ENCODE measurements at regions not wholly inside any gene's neighbourhood (a gene's known extent, or its start where the extent isn't known, plus 50 kb on each side); places are given as distances from the start of the nearest gene placed in this dataset.

GRCh38 chr2:51454177-51454576 lies 422.2 kb upstream of the NRXN1 start:
- Histone ChIP-seq H3K27me3 (no peaks in the 10 kb centered on the region), H3K4me1 (no peaks in the 10 kb centered on the region), H3K9me3 (no peaks in the 10 kb centered on the region), H3K36me3 (no peaks in the 10 kb centered on the region), H3K4me3 (ENCODE audit: low read depth, low read length) (no peak overlapping the region)
- TF ChIP-seq, protein P1, sequence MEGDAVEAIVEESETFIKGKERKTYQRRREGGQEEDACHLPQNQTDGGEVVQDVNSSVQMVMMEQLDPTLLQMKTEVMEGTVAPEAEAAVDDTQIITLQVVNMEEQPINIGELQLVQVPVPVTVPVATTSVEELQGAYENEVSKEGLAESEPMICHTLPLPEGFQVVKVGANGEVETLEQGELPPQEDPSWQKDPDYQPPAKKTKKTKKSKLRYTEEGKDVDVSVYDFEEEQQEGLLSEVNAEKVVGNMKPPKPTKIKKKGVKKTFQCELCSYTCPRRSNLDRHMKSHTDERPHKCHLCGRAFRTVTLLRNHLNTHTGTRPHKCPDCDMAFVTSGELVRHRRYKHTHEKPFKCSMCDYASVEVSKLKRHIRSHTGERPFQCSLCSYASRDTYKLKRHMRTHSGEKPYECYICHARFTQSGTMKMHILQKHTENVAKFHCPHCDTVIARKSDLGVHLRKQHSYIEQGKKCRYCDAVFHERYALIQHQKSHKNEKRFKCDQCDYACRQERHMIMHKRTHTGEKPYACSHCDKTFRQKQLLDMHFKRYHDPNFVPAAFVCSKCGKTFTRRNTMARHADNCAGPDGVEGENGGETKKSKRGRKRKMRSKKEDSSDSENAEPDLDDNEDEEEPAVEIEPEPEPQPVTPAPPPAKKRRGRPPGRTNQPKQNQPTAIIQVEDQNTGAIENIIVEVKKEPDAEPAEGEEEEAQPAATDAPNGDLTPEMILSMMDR (IDR thresholded peaks at IDR 0.05; ENCODE audit: low read depth, low read length): no peak
- DNase-seq: no peak

- H3K4me1 ChIP-seq: no peaks in the 10 kb centered on the region
- TF ChIP-seq, protein P1 (IDR thresholded peaks at IDR 0.05; ENCODE audit: low read depth, low read length): no peak
- H3K27me3 ChIP-seq: no peaks in the 10 kb centered on the region
- no peaks in the 10 kb centered on the region for H3K36me3 ChIP-seq
- H3K4me3 ChIP-seq (ENCODE audit: low read depth, low read length): no peak overlapping the region
- DNase-seq: no peak
- no peaks in the 10 kb centered on the region for H3K9me3 ChIP-seq
These were observed 417.0 kb upstream of the NRXN1 start for GRCh38 chr2:51448911-51449310.

DNA sequence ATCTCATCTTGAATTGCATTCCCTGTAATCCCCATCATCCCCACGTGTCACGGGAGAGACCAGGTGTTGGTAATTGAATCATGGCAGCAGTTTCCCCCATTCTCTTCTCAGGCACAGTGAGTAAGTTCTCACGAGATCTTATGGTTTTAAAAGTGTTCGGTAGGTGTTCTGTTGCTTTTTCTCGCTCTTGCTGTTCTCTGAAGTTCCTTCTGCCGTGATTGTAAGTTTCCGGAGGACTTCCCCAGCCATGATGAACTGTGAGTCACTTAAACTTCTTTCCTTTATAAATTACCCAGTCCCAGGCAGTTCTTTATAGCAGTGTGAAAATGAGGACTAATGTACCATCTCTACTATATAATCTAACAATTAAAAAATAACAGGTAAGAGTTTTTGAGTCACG lies 409.9 kb upstream of the NRXN1 start:
- H3K9me3 ChIP-seq: no peaks in the 10 kb centered on the region
- H3K36me3 ChIP-seq: no peaks in the 10 kb centered on the region
- no peaks in the 10 kb centered on the region for H3K4me1 ChIP-seq
- no peak for DNase-seq
- H3K27me3 ChIP-seq: no peaks in the 10 kb centered on the region
- TF ChIP-seq, protein P1 (IDR thresholded peaks at IDR 0.05; ENCODE audit: low read depth, low read length): no peak
- no peak overlapping the region for H3K4me3 ChIP-seq (ENCODE audit: low read depth, low read length)

- TF ChIP-seq, protein P1 (IDR thresholded peaks at IDR 0.05; ENCODE audit: low read depth, low read length): peak; percentile 54
- H3K27me3 ChIP-seq: no peaks in the 10 kb centered on the region
- H3K4me1 ChIP-seq: no peaks in the 10 kb centered on the region
- no peaks in the 10 kb centered on the region for H3K9me3 ChIP-seq
- H3K36me3 ChIP-seq: no peaks in the 10 kb centered on the region
- no peak overlapping the region for H3K4me3 ChIP-seq (ENCODE audit: low read depth, low read length)
- peak; percentile 43 for DNase-seq
These were observed 392.5 kb upstream of the NRXN1 start for GRCh38 chr2:51424418-51424817.

DNA sequence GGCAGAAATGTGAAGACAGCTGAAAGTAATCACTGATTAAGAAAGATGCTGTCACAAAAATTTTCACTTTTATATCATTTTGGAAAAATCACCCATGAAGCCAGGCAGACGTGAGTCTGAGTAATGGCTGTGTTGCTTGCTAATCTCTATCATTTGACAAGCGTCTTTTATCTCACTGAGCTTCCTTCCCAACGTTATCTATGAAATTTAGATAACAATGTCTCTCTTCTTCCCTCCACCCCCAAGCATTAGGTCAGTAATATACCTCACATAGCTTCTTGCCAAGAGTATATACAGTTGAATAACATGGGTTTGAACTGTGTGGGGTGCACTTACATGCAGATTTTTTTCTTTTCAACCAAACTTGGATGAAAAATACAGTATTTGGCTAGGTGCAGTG lies 388.6 kb upstream of the NRXN1 start:
- H3K36me3 ChIP-seq: no peaks in the 10 kb centered on the region
- H3K4me1 ChIP-seq: no peaks in the 10 kb centered on the region
- TF ChIP-seq, protein P1 (IDR thresholded peaks at IDR 0.05; ENCODE audit: low read depth, low read length): no peak
- no peaks in the 10 kb centered on the region for H3K27me3 ChIP-seq
- no peaks in the 10 kb centered on the region for H3K9me3 ChIP-seq
- DNase-seq: no peak
- no peak overlapping the region for H3K4me3 ChIP-seq (ENCODE audit: low read depth, low read length)

DNA sequence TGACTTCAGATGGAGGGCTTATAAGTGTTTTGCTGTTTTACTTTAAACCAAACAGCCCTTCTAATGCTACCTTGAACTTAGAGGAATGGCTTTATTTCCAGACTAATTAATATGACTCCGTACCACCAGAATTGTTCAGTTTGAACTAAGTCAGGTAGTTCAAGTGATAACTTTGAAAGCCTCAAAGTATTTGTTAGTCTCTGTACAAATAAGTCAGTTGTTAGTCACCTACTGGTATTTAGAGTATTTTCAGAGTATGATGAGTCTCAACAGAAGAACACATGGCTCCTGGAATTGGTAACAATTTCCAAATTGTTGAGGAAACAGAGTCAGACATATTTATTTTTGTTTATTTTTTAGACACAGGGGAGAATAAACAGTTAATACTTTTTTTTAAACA lies 381.8 kb upstream of the NRXN1 start:
- no peak overlapping the region for H3K4me3 ChIP-seq (ENCODE audit: low read depth, low read length)
- no peaks in the 10 kb centered on the region for H3K36me3 ChIP-seq
- H3K27me3 ChIP-seq: no peaks in the 10 kb centered on the region
- TF ChIP-seq, protein P1 (IDR thresholded peaks at IDR 0.05; ENCODE audit: low read depth, low read length): no peak
- H3K9me3 ChIP-seq: no peaks in the 10 kb centered on the region
- DNase-seq: no peak
- H3K4me1 ChIP-seq: no peaks in the 10 kb centered on the region

All from BE2C (cell line).